ENCODE measurements at regions not wholly inside any gene's neighbourhood (a gene's known extent, or its start where the extent isn't known, plus 50 kb on each side); places are given as distances from the start of the nearest gene placed in this dataset.
"Not testable (repeated sequence)": the region's sequence is repeated elsewhere in the genome, so short reads cannot be mapped to it uniquely, and the experiment has no call there.

DNA sequence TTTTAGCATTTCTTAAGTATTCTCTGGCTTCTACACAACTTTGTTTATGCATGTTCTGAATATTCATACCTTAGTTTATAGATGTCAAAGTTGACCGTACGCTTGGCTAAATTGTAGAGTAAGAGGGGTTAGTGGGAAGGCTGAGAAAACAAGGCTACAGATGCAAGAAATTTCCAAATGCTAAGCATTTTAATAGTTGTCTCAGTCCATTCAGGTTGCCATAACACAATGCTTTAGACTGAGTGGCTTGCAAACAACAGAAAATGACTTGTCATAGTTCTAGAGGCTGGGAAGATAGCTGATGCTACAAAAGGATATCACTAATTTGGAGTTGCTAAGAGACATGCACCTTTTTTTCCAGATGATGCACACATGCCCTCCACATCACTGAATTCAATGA, 53.0 kb upstream of the C1QTNF3 start:
- not testable (repeated sequence) for DNase-seq (ENCODE audit: low read depth)

DNA sequence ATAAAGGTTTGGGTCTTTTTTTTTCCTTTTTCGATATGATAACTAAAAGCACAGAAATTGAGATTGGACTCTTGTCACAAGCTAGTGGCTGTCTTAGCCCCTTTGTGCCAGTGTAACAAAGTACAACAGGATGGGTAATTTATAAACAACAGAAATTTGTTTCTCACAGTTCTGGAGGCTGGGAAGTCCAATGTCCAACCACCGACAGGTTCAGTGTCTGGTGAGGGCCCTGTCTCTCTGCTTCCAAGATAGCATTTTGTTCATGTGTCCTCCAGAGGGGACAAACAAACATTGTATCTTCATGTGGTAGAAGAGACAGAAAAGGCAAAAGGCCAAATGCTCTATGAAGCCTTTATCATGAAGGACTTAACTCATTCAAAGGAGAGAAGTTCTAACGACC, 56.9 kb upstream of the C1QTNF3 start:
- DNase-seq (ENCODE audit: low read depth) = not testable (repeated sequence)

DNA sequence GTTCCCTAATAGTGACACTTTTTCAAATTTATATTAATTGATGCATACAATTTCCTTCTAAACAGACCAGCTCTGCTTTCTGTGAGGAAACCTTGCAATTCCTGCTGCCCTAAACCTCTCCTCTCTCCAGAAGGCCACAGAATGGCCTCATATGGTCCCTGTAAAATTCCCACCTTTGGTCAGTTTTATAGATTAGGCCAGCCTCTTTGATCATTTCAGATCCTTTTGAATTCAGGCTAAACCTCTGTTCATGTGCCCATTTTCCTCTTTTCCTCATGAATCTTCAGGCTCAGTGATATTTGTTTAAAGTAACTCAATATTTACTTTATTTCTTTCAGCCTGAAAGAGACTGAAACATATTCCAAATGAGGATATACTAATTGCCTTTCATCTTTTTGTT, 58.6 kb upstream of the C1QTNF3 start:
- not testable (repeated sequence) for DNase-seq (ENCODE audit: low read depth)

DNA sequence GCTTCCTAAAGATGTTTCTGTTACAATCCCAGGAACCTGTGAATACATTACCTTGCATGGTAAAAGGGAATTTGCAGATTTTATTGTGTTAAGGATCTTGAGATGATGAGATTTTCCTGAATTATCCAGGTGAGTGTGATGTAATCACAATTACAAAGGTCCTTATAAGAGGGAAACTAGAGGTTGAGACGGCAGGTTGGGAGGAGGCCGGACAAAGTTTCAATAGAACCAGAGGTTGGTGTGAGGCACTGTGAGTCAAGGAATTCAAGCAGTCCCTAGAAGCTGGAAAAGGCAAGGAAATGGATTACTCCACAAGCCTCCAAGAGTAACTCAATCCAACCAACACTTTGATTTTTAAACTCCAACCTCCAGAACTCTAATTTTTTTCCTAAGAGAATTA, 65.9 kb upstream of the C1QTNF3 start:
- DNase-seq (ENCODE audit: low read depth) = not testable (repeated sequence)

DNA sequence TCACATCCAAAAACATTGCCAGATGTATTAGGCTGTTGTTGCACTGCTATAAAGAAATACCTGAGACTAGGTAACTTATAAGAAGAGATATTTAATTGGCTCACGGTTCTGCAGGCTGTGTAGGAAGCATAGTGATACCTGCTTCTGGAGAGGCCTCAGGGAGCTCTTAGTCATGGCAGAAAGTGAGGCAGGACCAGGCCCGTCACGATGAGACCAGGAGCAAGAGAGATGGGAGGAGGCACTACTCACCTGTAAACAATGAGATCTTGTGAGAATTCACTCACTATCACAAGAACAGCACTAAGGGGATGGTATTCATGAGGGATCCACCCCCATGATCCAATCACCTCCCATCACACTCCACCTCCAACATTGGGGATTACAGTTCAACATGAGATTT, 81.3 kb upstream of the C1QTNF3 start:
- DNase-seq (ENCODE audit: low read depth) = not testable (repeated sequence)

DNA sequence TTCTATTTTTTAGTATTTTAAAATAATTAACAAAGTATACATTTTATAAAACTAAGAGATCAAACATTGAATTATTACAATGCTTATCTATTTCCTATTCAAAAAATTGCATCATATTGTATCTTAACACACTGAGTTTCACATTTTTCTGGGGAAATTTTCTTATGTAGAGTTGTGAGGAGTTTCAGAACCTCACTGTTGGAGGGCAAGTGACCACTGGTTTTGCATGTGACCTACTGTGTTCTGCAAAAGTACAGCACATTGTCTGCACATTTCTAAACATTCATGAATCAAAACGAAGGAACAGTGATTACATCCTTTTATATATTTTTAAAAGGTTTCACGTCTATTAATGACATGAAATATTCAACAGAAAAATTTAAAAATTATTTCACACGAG, 82.3 kb upstream of the C1QTNF3 start:
- DNase-seq (ENCODE audit: low read depth) = not testable (repeated sequence)

DNA sequence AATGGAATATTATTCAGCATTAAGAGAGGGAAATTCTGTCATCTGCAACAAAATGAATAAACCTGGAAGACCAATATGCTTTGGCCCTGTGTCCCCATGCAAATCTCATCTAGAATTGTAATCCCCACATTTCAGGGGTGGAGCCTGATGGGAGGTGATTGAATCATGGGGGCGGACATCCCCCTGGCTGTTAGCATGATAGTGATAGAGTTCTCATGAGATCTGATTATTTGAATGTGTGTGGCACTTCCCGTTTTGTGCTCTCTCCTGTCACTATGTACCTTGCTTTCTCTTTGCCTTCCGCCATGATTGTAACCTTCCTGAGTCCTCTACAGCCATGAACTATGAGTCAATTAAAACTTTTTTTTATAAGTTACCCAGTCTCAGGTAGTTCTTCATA, 83.7 kb upstream of the C1QTNF3 start:
- DNase-seq (ENCODE audit: low read depth) = not testable (repeated sequence)

DNA sequence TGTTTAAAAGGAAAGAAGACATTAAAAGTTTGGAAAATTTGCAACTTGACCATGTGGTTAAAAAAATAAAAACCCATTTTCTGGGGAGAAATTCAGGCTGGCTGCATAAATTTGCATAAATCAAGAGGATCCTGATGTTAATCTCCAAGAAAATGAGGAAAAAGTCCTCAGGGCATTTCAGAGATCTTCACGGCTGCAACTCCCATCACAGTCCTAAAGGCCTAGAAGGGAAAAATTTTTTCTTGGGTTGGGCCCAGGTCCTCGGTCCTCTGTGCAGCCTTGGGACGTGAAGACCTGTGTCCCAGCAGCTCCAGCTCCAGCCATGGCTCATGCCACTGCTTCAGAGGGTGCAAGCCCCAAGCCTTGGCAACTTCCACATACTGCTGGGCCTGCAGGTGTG, 84.8 kb upstream of the C1QTNF3 start:
- DNase-seq (ENCODE audit: low read depth) = not testable (repeated sequence)

DNA sequence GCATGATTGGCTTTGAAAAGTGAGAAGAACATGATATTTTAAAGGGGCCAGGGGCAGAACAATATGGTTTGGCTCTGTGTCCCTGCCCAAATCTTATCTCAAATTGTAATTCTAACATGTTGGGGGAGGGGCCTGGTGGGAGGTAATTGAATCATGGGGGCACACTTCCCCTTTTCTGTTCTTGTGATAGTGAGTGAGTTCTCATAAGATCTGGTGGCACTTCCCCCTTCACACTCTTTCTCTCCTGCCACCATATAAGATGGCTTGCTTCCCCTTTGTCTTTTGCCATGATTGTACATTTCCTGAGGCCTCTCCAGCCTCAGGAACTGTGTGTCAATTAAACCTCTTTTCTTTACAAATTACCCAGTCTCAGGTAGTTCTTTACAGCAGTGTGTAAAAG, 85.9 kb upstream of the C1QTNF3 start:
- DNase-seq (ENCODE audit: low read depth) = not testable (repeated sequence)

DNA sequence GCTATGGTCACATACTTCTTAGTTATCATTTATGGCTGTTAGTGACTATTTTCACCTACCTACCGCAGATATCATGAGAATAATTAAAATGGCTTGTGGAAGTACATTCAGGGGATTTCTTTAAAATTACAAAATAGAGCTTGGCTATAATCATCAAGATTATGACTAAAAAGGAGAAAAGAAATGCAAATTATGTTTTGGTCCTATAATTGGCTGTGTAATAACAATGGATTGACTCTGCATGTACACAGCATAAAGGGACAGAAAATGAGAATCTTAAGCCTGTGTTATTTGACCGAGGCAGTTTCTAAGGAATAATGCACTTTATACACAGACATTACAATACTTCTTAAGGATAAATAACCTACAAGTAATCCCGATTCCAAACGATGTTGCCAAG, 112.0 kb upstream of the C1QTNF3 start:
- not testable (repeated sequence) for DNase-seq (ENCODE audit: low read depth)

DNA sequence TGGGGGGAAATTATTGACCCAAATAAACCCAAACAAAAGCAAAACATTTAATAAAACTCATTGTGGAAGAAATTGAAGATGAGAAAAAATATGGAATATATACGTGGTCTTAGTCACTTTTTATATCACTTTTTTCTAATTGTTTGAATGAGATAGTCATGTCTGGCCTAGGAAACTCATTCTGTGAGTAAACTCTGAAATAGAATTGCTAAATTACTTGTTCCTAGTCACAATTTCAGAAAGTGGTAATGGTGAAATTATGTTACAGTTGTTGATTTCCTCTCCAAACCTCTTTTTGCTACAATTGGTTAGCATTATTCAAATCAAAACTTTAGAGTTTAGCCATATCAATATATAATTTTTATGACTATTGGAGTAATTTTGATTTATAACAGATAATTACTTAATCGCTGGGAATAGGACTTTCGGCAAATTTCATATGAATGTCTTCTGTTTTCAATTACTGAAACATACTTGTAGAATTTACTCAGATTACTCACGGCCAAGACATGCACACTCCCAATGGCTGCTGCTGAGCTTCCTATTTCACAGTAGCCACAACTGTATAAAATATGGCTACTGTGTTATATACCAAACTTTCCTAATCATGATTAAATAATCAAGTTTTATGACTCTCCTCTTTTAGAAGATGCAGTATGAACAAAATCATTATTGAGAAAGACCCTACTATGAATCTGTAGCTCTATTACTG, 113.8 kb upstream of the C1QTNF3 start:
- DNase-seq (ENCODE audit: low read depth) = not testable (repeated sequence)

DNA sequence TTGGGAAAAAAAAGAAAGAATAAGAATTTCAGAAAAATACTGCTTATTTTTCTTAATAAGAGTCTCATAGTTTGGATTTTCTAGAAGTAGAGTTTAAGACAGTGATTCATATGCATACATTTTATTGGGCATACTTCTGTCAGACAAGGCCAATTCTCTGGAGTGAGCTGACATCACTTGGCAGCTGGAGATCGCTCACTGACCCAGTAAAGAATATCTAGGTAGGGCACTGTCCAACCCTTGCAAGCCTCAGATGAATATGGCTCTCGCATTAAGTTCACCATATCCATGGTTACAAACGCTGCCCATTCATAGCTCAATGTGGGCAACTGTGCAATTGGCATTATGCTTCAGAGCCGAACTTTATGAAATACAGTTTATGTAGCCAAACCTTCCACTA, 117.9 kb upstream of the C1QTNF3 start:
- not testable (repeated sequence) for DNase-seq (ENCODE audit: low read depth)

DNA sequence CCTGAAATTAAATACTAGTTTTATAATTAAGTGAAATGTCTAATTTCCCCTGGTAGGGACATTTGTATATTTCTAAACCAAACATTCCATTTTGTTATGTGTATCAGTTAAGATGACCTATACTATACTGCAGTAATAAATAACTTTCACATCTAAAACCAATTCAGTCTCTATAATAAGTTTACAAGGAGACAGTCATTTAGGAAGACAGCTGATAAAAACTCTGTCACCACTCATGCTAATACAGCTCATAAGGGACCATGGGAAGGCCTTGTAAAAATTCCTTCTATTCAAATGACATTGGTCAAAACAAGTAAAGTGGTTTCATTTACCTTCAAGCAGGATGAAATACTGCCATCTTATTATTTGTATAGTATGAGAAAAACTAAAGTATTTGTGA, 128.4 kb upstream of the C1QTNF3 start:
- not testable (repeated sequence) for DNase-seq (ENCODE audit: low read depth)

DNA sequence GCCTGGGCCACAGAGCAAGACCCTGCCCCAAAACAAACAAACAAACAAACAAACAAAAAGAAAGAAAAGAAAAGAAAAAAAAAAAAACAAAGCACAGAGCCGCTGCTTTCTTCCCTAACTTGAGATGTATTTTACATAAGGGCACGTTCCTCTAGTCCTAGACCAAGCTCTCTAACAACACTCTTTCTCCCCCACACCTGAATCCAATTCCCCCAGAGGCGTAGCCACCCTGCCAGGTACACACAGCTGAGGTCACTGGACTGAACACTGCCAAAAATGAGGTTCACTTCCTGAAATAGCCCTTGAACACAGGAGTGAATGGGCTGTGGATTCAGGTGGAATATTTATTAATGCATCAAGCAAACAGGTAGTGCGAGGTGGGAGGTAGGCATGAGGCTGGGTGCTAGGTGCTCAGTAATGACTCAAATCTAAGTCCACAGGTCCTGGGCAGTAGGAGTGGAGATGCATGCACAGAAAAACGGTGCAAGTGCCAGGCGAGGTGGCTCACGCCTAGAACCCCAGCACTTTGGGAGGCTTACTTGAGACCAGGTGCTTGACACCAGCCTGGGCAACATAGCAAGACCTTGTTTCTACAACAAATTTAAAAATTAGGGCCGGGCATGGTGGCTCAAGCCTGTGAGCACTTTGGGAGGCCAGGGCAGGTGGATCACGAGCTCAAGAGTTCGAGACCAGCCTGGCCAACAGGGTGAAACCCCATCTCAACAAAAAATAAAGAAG, 136.6 kb upstream of the C1QTNF3 start:
- DNase-seq (ENCODE audit: low read depth) = peak; percentile 0

DNA sequence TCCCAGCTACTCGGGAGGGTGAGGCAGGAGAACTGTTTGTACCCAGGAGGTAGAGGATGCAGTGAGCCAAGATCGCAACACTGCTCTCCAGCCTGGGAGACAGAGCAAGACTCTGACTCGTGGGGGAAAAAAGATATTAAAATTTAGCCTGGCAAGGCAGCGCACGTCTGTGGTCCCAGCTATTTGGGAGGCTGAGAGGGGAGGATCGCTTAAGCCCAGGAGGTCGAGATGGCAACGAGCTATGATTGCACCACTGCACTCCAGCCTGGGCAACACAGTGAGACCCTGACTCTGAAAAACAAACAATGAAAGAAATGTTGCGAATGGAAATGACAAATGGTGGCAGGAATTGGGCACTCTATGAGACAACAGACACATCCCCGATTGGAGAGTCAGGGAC, 137.2 kb upstream of the C1QTNF3 start:
- DNase-seq (ENCODE audit: low read depth) = not testable (repeated sequence)

DNA sequence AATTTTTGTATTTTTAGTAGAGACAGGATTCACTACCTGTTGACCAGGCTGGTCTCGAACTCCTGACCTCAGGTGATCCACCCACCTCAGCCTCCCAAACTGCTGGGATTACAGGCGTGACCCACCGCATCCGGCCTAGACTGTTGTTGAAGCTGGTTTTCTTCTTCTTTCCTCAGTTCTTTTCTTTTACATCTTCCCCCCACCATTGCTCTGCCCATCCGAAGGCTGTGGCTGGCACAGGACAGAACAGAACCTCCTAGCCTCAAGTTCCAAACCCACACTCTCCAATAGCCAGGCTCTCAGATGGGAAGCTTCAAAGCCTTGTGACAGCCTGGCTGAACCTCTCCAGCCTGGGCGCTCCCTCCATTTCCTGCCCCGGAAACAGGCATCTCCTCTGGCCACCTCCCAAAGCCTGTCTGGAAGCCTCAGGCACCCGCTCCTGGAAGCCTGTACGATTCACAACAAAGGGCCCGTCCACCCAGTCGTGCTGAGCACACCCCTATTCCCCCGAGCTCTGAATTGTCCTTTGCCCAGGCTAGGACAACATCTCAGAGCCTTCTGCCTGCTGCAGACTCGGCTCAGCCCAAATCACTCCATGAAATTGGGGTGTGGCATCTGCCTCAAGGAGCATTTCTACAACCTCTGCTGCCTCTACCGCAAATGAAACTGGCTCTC, 138.1 kb upstream of the C1QTNF3 start:
- not testable (repeated sequence) for DNase-seq (ENCODE audit: low read depth)

DNA sequence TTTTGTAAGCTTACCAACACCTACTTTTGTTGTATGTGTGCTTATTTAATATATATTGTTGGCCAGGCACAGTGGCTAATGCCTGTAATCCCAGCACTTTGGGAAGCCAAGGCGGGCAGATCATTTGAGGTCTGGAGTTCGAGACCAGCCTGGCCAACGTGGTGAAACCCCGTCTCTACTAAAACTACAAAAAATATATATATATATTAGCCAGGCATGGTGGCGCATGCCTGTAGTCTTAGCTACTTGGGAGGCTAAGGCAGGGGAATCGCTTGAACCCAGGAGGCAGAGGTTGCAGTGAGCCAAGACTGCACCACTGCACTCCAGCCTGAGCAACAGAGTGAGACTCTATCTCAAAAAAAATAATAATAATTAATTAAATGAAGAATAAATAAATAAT, 142.0 kb upstream of the C1QTNF3 start:
- not testable (repeated sequence) for DNase-seq (ENCODE audit: low read depth)

DNA sequence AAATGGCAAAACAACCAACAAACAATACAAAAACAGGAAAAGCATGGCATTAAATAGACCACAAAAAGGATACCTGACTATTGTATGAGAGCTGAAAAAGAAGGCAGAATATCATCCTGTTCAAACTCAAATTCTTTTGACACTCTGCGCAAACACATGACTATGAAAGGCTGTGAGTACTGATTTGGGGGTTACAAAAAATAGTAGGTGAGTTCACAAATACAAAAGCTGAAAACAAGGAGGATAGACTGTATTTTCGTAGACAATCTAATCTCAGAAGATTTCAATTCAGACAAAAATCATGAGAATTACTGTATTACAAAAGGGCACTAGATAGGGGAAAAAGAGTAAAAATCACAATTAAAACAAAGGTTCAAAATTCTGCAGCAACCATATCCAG, 142.6 kb upstream of the C1QTNF3 start:
- peak; percentile 1 for DNase-seq (ENCODE audit: low read depth)

DNA sequence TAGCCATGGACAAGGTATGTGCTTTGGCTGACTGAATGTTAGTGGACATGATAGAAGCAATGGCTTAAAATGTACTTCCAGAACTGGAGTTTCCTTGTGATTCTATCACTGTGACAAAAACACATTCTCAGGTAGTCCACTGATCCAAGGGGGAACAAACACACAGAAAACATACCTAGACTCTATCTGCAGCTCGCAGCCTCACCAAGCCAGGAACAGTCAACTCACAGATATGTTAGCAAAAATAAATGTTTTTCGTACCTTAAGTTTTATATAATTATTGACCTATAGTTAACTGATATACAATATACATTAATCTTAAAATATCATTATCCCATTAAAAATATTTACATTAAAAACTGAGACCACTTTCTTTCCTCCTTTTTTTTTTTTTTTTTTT, 143.1 kb upstream of the C1QTNF3 start:
- DNase-seq (ENCODE audit: low read depth) = not testable (repeated sequence)

DNA sequence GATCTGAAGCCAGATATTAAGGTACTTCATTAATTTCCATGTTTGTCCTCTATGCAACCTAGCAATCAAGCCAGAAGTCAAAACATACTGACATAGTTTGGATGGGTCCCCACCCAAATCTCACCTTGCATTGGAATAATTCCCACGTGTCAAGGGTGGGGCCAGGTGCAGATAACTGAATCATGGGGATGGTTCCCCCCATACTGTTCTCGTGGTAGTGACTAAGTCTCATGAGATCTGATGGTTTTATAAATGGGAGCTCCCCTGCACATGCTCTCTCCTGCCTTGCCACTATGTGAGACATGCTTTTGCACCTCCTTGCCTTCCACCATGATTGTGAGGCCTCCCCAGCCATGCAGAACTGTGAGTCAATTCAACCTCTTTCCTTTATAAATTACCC, 143.9 kb upstream of the C1QTNF3 start:
- not testable (repeated sequence) for DNase-seq (ENCODE audit: low read depth)

DNA sequence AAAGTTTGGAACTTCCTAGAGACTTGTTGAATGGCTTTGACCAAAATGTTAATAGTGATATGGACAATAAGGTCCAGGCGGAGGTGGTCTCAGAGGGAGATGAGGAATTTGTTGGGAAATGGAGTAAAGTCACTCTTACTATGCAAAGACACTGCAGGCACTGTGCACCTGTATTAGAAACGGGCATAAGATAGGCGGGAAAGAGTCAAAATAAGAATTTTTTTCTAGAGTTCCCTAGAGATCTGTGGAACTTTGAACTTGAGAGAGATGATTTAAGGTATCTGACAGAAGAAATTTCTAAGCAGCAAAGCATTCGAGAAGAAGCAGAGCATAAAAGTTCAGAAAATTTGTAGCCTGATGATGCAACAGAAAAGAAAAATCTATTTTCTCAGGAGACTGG, 144.4 kb upstream of the C1QTNF3 start:
- DNase-seq (ENCODE audit: low read depth) = not testable (repeated sequence)

DNA sequence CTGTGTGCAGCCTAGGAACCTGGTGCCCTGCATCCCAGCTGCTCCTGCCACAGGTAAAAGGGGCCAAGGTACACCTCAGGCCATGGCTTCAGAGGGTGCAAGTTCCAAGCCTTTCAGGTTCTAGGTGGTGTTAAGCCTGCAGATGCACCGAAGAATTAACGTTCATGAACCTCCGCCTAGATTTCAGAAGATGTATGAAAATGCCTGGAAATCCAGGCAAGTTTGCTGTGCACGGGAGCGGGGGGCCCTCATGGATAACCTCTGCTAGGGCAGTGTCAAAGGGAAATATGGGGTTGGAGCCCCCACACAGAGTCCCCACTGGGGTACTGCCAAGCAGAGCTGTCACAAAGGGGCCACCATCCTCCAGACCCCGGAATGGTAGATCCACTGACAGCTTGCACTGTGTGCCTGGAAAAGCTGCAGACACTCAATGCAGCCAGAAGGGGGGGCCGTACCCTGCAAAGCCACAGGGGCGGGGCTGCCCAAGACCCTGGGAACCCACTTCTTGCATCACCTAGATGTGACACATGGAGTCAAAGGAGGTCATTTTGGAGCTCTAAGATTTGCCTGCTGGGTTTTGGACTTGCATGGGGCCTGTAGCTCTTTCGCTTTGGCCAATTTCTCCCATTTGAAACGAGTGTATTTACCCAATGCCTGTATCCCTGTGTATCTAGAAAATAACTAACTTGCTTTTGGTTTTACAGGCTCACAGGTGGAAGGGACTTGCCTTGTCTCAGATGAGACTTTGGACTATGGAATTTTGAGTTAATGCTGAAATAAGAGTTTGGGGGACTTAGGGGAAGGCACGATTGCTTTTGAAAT, 145.2 kb upstream of the C1QTNF3 start:
- peak; percentile 41 for DNase-seq (ENCODE audit: low read depth)

All from amniotic epithelial cell (primary cell).